ENCODE measurements at regions not wholly inside any gene's neighbourhood (a gene's known extent, or its start where the extent isn't known, plus 50 kb on each side); places are given as distances from the start of the nearest gene placed in this dataset.
"Not testable (repeated sequence)": the region's sequence is repeated elsewhere in the genome, so short reads cannot be mapped to it uniquely, and the experiment has no call there.

DNA sequence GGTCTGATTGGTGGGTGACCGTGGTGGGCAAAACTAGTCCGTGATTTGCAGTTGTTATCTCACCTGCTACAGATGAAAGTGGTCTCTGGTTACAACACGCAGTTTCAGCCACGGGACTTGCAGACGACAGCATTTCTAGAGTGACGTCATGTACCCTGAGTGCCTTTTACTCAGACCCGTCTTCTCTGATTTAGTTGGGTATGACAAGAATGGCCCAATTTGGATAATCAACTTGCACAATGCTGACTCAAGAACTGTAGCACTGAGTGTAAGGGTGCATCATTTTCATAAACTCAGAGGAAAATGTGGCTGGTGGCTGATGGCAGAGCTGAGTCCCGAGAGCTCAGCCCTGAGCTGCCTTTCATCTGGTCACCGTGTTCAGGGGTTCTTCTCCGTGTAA is 281.4 kb upstream of the FRG1 start:
- no peak for DNase-seq (ENCODE audit: low read depth)

DNA sequence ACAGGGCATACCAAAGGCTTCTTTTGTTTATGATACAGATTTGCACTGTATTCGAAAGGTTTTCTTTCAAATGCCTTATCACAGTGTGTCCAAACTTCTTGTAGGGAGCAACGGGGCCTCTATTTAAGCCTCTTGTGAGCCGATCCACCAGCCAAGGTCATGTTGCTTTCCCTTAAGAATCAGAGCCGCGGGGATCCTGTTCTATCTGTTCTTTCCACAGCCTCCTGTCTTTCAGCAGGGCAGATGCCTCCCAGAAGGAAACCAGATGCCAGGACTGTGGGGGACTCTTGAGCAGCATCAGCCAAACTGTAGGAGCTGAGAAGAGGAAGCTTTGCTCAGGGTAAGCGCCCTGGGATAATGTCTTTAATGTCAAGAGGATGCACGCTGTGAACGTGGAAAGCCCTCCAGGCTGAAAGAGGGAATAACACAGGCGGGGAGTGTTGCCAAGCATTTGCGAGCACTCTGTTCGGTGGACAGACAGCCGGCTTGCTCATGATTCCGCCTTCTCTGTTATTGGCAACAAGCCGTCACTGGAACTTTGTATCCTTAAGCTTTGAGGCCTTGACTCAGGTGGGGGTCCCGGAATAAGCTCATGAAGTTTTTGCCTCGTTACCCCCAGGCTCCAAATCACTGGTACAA is 279.8 kb upstream of the FRG1 start:
- DNase-seq (ENCODE audit: low read depth), result no peak

DNA sequence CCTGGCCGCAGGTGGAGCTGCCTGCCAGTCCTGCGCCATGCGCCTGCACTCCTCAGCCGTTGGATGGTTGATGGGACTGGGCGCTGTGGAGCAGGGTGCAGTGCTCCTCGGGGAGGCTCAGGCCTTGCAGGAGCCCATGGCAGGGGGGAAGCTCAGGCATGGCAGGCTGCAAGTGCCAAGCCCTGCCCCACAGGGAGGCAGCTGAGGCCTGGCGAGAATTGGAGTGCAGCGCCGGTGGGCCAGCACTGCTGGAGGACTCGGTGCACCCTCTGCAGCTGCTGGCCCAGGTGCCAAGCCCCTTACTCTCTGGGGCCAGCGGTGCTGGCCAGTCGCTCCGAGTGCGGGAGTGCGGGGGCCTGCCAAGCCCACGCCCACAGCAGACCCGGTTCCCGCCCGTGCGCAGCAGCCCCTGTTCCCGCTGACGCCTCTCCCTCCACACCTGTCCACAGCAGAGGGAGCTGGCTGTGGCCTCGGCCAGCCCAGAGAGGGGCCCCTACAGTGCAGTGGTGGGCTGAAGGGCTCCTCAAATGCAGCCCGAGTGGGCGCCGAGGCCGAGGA is 275.9 kb upstream of the FRG1 start:
- no peak for DNase-seq (ENCODE audit: low read depth)

DNA sequence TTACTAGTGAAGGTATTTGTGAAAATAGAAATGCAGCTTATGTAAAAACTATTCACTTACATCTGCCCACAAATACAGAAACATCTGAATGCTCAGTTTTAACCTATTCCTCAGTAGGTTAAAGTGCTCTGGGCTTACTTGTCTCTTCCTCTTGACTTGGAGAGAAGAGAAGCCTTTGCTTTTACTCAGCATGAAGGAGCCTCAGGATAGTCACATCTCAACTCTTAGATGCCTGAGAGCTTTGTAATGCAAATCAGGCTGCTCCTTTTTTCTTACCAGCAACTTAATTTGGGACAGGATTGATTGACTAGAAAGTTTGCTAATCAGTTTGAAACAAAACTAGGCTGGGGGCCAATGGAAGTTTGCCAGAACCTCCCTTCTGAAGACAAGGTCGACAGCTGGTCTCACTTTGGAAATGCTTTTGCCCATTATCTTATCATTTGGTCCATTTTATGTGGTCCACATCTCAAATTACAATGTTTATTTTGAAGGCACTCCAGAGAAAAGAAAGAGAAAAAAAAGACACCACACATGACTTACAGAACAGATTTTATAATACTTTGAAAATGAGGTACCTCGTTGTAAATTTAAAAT is 274.9 kb upstream of the FRG1 start:
- DNase-seq (ENCODE audit: low read depth), result not testable (repeated sequence)

DNA sequence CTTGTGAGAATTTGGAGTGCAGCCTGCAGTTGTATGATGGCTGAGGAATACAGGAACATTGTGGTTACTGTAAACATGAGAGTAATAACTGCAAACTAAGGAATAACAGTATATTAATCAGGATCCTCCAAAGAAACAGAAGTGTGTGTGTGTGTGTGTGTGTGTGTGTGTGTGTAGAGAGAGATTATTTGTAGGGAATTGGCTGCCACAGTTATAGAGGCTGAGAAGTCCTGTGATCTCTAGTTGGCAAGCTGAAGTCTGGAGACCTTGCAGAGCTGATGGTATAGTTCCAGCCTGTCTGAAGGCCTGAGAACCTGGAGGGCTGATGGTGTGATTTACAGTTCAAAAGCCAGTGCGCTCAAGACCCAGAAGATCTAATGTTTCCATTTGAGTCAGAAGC is 273.3 kb upstream of the FRG1 start:
- DNase-seq (ENCODE audit: low read depth), result not testable (repeated sequence)

DNA sequence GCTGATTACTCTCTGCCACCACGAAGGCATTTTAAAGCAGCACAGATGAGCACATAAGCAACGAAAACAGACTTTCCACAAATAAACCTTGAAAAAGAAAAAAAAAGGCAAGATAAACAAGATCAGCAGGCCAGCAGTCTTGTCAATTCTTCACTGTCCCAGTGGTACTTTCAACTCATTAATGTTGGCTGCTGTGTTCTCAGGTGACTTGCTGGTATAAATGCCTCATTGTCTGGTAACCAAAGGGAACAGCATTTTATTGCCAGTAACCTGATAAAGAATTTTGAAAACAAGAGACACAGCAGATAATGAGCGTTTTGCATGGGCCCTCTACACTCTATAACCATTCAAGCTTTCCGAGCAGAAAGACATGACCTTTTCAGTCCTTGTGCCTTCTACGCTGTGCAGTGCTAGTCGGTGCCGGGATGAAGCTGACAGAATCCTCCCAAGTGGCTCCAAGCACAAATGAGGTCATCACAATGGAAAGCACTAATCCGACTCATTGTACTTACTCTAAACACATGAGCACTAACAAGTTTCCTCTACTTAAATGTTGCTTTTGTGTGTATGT is 242.9 kb upstream of the FRG1 start:
- DNase-seq (ENCODE audit: low read depth), result not testable (repeated sequence)

DNA sequence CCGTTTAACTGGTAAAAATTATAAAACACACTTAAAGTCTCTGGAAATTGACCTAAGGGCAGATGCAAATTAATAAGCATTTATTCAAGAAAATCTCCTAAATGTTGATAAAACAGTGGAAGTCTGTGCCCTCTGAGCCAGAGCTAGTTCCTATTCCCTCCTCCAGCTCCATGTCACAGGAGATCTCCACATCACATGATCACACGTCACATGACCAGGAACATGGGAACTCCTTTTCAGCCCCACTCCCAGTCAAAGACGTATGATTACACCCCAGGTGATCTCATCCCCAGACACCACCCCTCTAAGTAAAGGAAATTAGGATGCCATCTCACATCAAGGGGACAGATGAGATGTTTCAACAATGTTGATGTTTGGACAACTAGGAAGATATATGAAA is 237.7 kb upstream of the FRG1 start:
- not testable (repeated sequence) for DNase-seq (ENCODE audit: low read depth)

DNA sequence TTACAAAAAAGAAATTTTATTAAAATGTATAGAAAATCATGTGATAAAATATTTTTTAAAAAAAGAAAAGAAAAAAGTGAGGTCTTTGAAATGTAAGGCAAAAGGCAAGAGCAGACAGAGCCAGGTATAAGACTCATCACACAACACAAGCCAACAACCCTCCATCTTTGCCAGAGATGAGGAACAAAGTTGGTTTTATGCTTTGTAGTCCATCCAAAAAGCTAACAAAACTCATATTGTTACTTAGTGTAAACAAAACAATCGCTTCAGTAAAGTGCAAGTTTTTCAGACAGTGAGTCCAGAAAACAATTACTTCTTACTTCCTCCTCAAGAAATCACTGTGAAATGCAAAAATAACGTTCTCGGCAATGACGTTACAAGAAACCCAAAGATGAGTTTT is 233.9 kb upstream of the FRG1 start:
- not testable (repeated sequence) for DNase-seq (ENCODE audit: low read depth)

DNA sequence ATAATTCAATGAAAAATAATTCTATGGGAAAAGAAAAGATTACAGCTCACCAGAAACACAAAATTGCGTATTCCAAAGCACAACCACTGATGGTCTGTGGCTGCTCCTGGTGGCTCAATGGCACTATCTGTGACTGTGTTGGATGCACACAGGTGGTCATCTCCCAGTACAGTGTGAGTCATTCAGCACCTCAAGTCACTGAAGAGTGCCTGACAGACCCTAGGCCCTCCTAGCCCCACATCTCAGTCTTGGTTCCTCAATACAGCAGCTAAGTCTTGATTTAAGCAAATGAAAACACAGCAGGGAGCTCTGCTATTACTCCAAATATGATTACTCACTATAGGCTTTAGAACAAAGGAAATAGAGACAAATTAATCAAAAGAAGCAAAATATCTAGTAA is 233.4 kb upstream of the FRG1 start:
- not testable (repeated sequence) for DNase-seq (ENCODE audit: low read depth)

DNA sequence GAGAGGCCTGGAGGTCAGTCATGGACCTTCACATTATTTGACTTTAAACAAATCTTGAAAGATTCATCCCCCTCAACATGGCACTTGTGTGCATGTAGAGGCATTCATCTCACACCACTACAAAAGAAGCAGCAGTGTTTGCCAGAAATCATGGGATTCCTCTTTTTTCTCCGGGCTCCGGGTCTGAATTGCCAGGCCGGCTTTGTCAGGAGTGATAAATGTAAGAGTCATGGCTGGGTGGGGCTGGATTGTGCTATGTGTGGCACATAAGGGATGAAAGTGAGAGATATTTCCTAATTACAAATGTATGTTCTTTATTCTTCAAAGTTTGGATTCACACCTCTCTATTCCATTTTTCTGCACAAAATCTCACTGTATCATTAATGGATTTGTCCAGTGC is 228.7 kb upstream of the FRG1 start:
- not testable (repeated sequence) for DNase-seq (ENCODE audit: low read depth)

DNA sequence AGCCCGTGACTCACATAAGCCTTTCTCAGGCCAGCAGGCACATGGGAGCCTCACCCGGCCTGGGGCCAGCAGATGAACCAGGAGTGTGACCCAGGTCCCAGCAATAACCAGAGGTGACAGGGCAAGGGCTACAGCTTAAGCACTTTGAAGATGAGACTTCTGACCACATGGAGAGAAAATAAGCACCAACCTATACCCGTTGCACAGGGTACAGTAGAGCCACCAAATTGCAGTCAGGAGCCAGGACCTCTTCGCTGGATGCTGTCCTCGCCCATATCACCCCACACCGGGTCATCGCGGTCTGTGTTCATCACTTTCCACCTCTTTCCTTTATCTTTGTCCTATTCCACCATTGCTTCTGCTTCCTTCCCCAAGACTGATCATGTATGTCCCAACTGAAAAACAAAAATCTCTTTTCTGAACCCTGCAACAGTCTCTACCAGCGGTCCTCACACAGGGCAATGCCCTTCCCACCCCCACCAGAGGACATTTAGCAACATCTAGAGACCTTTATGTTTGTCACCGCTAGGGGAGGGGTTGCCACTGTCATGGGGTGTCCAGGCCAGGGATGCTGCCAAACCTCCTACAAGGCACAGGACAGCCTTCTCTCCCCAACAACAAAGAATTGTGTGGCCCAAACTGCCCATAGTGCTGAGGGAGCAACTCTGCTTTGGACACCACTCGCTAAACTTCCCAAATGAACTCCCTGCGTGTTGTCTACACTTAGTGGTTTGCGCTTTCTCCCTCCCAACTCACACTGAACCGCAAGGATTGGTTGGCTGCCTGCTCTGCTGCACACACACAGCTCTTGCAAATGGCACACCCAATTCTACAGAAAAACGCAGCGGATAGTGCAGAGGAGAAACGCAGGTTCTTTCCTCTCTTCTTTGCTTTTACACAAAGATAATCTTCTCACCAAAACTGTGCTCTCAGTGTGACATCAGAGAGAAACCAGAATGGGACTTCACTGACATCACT is 219.4 kb upstream of the FRG1 start:
- not testable (repeated sequence) for DNase-seq (ENCODE audit: low read depth)

DNA sequence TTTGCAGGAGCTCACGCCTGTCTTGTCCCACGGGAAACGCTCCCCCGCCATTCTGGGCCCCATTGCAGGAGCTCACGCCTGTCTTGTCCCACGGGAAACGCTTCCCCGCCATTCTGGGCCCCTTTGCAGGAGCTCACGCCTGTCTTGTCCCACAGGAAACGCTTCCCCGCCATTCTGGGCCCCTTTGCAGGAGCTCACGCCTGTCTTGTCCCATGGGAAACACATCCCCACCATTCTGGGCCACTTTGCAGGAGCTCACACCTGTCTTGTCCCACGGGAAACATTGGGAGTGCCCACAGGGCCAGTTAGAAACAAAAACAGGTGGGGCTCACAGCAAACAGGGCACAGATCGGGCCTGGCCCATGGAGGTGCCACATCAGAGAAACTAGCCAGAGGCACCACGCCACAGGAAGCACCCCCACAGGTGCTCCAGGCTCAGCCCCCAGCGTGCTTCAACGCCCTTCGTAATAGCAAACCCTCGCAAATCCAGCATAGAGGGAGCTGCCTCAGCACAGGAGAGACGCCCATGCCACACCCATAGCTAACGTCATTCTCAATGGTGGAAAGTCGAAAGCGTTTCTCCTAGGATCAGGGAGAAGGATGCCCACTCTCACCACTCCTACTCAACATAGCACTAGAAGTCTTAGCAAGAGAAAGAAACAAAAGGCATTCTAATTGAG is 218.2 kb upstream of the FRG1 start:
- DNase-seq (ENCODE audit: low read depth), result not testable (repeated sequence)

DNA sequence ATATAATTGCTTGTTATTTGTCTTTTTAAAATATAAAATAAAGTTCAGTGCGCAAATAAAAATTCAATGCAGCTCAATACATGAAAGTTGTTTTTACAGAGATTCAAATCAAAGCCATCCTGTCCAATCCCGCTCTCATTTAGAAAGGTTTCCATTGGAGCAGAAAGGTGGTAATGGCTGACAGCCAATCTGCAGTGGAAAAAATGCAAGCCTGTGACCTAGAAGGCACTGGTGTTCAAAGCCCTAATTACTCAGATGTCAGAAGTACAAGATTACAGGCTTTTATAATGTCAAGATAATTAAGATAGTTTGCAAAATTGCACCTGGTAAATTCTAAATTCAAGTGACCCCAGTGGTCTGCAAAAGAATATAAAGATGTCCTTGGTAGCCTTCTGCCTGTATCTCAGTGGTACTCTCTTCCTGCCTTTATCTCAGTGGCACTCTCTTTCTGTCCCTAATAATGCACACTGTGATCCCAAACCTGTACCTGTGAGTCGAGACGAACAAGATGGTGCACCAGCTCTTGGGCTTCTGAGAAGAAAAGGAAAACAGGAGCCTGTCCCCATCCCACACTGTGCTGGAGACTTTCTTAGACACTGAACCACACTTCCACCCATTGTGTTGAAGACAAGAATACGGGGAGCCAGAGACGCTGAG is 212.6 kb upstream of the FRG1 start:
- DNase-seq (ENCODE audit: low read depth), result not testable (repeated sequence)

DNA sequence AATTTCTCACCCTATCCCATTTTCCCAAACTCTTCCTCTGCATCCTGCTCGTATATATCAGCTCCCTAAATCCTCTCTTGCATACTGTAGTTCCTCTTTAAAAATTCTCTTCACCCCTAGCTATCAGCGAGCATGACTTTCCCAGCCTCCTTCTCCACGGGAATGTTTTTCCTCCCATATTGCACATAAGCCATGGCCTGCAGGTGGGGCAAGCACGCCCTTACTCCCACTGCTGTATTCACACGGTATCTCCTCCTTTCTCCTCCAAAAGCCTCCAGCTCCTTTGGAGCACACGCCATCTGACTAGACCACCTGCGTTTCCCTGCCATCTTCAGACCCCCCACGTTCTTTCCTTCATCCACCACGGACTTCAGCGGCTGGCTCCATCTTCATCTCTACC is 208.7 kb upstream of the FRG1 start:
- not testable (repeated sequence) for DNase-seq (ENCODE audit: low read depth)

DNA sequence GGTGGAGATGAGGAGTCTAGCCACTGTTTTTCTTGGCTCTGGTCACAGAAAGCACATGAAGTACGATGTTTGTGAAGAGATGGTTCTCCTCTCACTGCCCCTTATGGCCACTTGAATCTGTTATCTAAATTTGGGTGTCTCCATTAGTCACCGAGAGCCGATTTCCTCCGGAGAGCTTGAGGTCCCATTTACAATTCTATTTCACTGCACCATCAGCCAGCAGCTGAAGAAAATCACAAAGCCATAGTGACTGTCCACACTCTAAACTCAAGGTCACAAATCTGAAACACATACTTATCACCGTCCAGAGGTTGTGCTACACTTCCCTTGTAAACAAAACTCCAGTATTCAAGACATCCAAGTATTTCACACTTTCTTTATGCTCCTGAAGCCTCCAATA is 207.2 kb upstream of the FRG1 start:
- not testable (repeated sequence) for DNase-seq (ENCODE audit: low read depth)

DNA sequence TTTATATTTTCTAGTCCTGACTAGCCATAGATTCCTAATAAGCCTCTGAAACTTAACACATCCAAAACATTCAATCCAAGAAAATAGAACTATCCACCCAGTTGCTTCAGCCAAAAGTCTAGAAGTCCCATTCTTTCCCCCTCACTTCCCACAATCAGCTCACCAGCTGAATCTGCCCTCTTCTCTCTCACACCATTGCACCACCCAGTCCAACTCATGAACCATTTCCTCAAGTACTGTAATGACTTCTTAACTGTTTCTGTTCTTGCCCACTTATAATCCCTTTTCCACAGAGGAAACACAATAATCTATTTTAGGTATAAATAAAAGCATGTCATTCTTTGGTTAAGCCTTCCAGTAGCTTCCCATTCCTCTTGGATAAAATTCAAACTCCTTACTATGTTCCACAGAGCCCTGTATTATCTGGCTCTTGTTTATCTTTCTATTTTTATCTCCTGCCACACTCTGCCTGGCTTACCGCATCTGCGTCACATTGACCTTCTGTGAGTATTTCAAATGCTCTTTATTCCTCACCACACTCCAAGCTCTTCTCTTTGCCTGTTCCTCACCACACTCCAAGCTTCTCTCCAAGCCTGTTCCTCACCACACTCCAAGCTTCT is 205.9 kb upstream of the FRG1 start:
- DNase-seq (ENCODE audit: low read depth), result not testable (repeated sequence)

DNA sequence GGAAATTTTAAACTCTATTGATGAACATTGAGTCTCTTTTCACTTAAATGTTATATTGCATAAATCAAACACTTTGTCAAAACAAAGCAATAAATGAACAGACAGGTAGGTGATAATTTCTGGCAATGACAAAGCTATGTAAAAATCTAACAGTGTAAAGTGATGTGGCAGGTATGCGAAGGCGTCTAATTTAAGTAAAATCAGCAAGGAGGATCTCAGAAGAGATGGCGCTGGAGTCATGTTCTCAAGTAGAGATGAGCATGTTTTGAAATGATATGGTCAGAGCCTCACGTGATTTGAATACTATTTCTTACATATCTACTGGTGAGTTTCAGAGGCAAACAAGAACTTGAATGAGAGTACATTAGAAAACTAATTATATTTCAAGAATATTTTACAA is 204.0 kb upstream of the FRG1 start:
- DNase-seq (ENCODE audit: low read depth), result not testable (repeated sequence)

DNA sequence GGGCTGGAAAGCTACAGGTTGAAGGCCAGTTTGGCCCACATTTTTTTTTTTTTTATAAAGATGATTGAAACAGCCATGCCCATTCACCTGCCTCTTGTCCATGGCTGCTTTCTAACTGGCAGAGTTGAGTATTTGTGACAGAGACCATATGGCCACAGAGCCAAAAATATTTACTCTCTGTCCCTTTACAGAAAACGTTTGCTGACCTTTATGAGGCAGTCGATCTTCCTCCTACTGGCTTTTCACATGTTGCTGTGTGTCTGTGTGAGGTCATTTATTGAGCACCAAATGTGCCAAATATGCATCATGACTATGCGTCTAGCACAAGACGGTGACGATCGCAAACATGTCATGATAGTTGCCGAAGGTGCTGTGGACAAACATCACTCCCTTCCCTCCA is 200.6 kb upstream of the FRG1 start:
- DNase-seq (ENCODE audit: low read depth), result not testable (repeated sequence)

DNA sequence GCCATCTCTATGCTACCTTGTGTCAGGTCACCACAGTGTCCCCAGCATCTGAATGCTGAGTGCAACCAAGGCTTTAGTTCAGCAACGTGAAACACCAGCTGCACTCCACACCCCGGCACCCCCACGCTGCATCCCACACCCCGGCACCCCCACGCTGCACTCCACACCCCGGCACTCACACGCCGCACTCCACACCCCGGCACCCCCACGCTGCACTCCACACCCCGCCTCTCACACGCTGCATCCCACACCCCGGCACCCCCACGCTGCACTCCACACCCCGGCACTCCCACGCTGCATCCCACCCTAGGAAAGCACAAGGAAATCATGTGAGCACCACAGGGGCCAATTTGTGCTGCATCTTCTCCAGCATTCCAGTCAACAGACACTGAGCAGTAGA is 199.8 kb upstream of the FRG1 start:
- DNase-seq (ENCODE audit: low read depth), result no peak

DNA sequence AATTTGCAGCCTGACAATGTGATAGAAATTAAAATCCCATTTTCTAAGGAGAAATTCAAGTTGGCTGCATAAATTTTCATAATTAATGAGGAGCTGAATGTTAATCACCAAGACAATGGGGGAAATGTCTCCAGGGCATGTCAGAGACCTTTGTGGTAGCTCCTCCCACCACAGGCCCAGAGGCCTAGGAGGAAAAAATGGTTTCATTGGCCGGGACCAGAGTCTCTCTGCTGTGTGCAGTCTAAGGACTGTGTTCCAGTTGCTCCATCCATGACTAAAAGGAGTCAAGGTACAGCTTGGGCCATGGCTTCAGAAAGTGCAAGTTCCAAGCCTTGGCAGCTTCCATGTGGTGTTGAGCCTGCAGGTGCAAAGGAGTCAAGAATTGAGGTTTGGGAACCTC is 187.6 kb upstream of the FRG1 start:
- DNase-seq (ENCODE audit: low read depth), result not testable (repeated sequence)
